D721Med (cell line): ENCODE measurements at regions not wholly inside any gene's neighbourhood (a gene's known extent, or its start where the extent isn't known, plus 50 kb on each side); places are given as distances from the start of the nearest gene placed in this dataset.

Experiments used
- DNase-seq: peaks from one replicate; pipeline ENCODE4 v3.0.0; 2011; ENCODE audit warnings: low spot score; ENCODE audit not compliant: insufficient read length
- FAIRE-seq: peaks from 2 replicates; lab custom pipeline; 2011; peaks lifted over from hg19 to GRCh38; lab: Jason Lieb, UNC
- CTCF ChIP-seq: IDR thresholded peaks from 2 replicates; pipeline ENCODE4 v1.5.1; 2012; ENCODE audit warnings: mild to moderate bottlenecking, control low read depth; ENCODE audit not compliant: insufficient read depth; ENCODE audit errors: missing control alignments

- TF ChIP-seq CTCF: no peak
These were observed 66.1 kb upstream of the PARP1 start for GRCh38 chr1:226474041-226474440.

GRCh38 chr1:226474443-226475141 is 66.7 kb upstream of the PARP1 start:
- no peak for DNase-seq
- no peak for FAIRE-seq
- no peak for TF ChIP-seq CTCF

More at GRCh38 chr1:226474041-226474440, 66.1 kb upstream of the PARP1 start:
- FAIRE-seq: no peak
- no peak for DNase-seq

- no peak for DNase-seq
- TF ChIP-seq CTCF: no peak
- no peak for FAIRE-seq
These were observed 67.2 kb upstream of the PARP1 start for GRCh38 chr1:226475142-226475511.

- TF ChIP-seq CTCF: no peak
- DNase-seq (no peak), FAIRE-seq (no peak)
These were observed 68.2 kb upstream of the PARP1 start for GRCh38 chr1:226476066-226476465.

GRCh38 chr1:226476648-226477319 is 68.9 kb upstream of the PARP1 start:
- DNase-seq (no peak), FAIRE-seq (no peak)
- TF ChIP-seq CTCF: no peak

GRCh38 chr1:226479474-226479873 is 69.1 kb upstream of the STUM start:
- DNase-seq: no peak
- FAIRE-seq: no peak
- TF ChIP-seq CTCF: no peak

- no peak for DNase-seq
- TF ChIP-seq CTCF: no peak
- no peak for FAIRE-seq
These were observed 68.1 kb upstream of the STUM start for GRCh38 chr1:226480461-226480860.
